ENCODE measurements at regions not wholly inside any gene's neighbourhood (a gene's known extent, or its start where the extent isn't known, plus 50 kb on each side); places are given as distances from the start of the nearest gene placed in this dataset.

DNA sequence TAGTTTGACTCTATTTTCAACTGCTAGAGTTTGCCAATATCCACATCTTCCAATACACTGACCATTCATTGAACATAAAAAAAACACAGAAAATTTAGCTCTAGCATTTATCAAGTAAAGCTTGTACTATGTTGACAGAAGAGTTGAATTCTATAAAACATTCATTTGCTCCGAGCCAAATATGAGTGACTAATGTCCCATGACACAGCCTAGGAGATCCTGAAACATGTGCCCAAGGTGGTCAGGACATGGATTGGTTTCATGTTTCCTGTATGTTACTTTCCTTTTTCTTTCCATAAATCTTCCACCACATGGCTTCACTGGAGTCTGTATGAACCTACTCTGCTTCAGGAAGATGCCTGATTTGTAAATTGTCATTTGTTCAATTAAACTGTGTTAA lies 122.4 kb upstream of the PRDM9 start:
- intact Hi-C loops (cut with DNase I): no loop called here
- DNase-seq (ENCODE audit: low spot score): no peak

GRCh38 chr5:23372177-23372576 lies 135.2 kb upstream of the PRDM9 start:
- intact Hi-C loops (cut with DNase I): no loop called here
- no peak for DNase-seq (ENCODE audit: low spot score)

DNA sequence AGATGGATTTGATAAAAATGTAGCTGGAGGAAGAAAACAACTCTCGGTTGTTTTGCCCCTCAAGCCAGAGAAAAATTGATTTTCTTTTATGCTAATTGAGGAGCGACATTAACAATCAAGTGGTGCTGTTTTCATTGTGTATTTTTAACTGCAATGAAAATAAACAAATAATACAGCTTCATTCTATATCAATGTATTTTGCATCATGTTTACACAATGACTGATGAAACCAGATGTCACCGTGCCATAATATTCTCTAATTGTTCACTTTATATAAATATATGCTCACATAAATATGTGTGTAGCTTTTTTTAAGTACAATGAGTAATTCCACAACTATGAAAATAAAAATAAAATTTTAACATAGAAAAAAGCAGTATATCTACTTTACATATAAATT lies 139.0 kb upstream of the PRDM9 start:
- no peak for DNase-seq (ENCODE audit: low spot score)
- intact Hi-C loops (cut with DNase I): no loop called here

GRCh38 chr5:23367874-23368273 lies 139.5 kb upstream of the PRDM9 start:
- intact Hi-C loops (cut with DNase I): no loop called here
- no peak for DNase-seq (ENCODE audit: low spot score)

GRCh38 chr5:23353286-23353685 lies 154.1 kb upstream of the PRDM9 start:
- intact Hi-C loops (cut with DNase I): no loop called here
- no peak for DNase-seq (ENCODE audit: low spot score)

GRCh38 chr5:23352446-23352845 lies 155.0 kb upstream of the PRDM9 start:
- DNase-seq (ENCODE audit: low spot score): no peak
- intact Hi-C loops (cut with DNase I): no loop called here

DNA sequence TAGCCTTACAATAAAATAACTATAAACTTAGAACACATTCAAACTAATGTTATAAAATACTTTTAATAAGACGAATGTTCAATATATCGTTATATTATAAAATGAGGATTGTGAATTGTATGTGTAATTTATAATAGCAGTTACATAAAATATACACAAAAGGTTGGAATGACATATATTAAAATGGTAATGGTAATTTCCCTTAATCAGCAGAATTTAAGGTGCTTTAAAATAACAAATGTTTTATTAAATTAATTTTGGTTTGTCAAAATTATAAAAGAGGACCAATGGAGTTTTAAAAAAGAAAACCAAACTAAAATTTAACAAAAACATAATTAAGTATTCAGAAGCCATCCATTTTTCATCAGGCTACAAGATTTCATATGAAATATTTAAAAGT lies 164.3 kb upstream of the PRDM9 start:
- intact Hi-C loops (cut with DNase I): no loop called here

DNA sequence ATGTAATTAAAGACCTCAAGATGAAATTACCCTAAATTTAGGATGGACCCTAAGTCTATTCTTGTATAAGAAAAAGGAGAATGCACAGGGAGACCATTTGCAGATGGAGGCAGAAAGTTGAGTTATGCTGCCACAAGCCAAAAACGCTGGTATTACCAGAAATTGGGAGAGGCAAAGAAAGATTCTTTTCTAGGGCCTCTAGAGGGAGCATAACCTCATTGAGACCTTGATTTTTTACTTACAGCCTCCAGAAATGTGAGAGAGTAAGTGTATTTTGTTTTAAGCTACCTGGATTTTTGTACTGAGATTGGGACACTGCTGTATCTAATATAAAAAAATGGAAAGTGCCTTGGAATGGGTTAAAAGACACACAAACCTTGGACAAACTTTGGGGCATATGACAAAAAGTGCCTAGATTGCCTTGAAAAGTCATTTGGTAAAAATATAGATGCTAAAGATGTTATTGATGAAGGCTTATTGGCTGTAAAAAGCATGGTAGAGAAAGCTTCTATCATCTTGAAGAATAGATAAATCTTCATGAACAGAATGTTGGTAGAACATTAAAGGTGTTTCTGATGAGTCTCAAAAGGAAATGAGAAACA lies 174.7 kb upstream of the PRDM9 start:
- intact Hi-C loops (cut with DNase I): no loop called here
- DNase-seq (ENCODE audit: low spot score): no peak

More for the DNA sequence above, 164.3 kb upstream of the PRDM9 start:
- DNase-seq (ENCODE audit: low spot score): no peak

GRCh38 chr5:23330726-23331125 lies 176.7 kb upstream of the PRDM9 start:
- intact Hi-C loops (cut with DNase I): no loop called here
- no peak for DNase-seq (ENCODE audit: low spot score)

DNA sequence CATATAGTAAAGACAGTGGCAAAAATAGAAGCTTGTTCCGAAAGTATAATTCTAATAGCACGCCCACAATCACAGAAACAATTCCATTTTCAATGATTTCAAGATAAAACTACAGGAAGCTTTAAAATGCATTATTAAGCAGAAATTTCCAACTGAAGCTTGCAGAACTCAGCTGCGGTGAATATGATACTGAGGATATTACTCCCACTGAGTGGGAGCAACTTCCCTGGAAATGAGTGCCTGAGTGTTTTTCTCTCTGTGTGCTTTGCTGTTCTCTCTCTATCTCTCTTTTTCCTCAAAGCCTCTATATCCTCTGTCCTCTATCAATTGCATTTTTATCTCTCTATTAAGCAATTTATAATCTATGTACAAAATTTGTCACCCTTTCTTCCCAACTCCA lies 187.5 kb upstream of the PRDM9 start:
- DNase-seq (ENCODE audit: low spot score): no peak
- intact Hi-C loops (cut with DNase I): no loop called here

GRCh38 chr5:23318960-23319359 lies 188.4 kb upstream of the PRDM9 start:
- no peak for DNase-seq (ENCODE audit: low spot score)
- intact Hi-C loops (cut with DNase I): no loop called here

- DNase-seq (ENCODE audit: low spot score): no peak
- intact Hi-C loops (cut with DNase I): no loop called here
These were observed 189.2 kb upstream of the PRDM9 start for GRCh38 chr5:23318166-23318565.

GRCh38 chr5:23316060-23316591 lies 191.3 kb upstream of the PRDM9 start:
- DNase-seq (ENCODE audit: low spot score): no peak
- intact Hi-C loops (cut with DNase I): no loop called here

DNA sequence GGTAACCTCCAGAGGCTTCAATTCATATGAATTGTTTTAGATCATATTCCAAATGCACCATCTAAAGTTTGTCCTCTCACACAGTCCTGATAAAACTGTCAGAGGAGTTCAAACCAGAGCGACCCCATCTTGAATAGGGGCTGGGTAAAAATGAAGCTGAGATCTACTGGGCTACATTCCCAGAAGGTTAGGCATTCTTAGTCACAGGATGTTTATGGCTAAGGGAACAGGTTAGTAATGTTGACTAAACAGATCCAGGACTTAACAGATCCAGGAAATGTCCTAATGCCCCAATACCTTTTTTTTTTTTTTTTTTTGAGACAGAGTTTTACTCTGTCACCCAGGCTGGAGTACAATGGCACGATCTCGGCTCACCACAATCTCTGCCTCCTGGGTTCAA lies 192.6 kb upstream of the PRDM9 start:
- intact Hi-C loops (cut with DNase I): no loop called here
- DNase-seq (ENCODE audit: low spot score): no peak

DNA sequence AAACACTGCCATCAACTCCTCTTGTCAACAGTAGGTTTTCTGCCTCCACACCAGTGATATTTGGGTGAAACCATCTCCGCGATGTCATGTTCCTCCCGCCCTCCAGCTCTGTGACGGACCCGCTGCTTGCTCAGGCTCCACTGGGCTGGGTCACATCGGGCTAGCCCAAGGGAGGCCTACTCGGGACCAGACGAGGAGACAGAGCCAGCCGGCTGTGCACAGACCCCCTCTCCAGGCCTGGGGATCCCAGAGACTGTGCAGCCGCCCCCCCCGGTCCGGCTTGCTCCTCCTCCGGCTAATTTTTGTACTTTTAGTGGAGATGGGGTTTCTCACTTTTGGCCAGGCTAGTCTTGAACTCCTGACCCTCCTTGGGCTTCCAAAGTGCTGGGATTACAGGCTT lies 202.4 kb upstream of the PRDM9 start:
- DNase-seq (ENCODE audit: low spot score): no peak
- intact Hi-C loops (cut with DNase I): no loop called here

- DNase-seq (ENCODE audit: low spot score): no peak
- intact Hi-C loops (cut with DNase I): no loop called here
These were observed 203.6 kb upstream of the PRDM9 start for GRCh38 chr5:23303836-23304235.

- intact Hi-C loops (cut with DNase I): no loop called here
- no peak for DNase-seq (ENCODE audit: low spot score)
These were observed 204.0 kb upstream of the PRDM9 start for GRCh38 chr5:23303435-23303834.

- no peak for DNase-seq (ENCODE audit: low spot score)
- intact Hi-C loops (cut with DNase I): no loop called here
These were observed 205.0 kb upstream of the PRDM9 start for GRCh38 chr5:23302438-23302837.

DNA sequence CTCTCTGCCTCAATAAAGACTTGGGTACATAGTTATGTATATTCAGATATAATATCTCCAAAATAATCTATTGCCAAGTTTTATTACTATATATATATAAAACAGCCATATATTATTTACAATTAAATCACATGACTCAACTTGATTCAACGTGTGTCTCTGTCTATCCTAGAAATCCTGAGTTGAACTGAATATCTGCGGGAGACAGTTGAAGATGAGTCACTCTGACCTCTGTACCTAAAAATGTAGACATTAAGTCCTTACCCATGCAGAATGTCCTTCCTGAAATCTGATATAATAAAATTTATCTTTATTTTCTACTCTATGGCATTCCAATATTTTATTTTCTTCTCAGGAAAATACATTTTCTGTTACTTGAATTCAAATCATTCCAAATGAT lies 218.2 kb upstream of the PRDM9 start:
- no peak for DNase-seq (ENCODE audit: low spot score)
- intact Hi-C loops (cut with DNase I): no loop called here

DNA sequence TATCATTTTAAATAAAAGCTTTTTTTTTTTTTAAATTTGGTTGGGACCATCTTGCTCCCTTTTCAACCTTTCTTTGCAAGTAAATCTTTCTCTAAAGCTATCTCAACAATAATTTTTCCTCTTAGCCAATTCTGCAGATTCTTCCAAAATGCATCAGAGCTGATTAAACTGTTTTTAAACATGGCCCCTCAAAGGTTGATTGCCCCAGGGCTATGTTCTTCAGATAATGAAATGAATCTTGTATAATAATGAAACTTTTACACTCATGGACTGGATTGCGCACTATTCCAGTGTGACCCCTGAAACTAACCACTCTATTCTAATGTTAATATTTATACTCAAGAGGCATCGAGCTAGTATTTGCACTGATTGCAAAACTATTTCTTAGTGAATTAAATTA lies 222.8 kb upstream of the PRDM9 start:
- intact Hi-C loops (cut with DNase I): no loop called here
- DNase-seq (ENCODE audit: low spot score): no peak

GRCh38 chr5:23274171-23274570 lies 233.2 kb upstream of the PRDM9 start:
- intact Hi-C loops (cut with DNase I): no loop called here
- no peak for DNase-seq (ENCODE audit: low spot score)

DNA sequence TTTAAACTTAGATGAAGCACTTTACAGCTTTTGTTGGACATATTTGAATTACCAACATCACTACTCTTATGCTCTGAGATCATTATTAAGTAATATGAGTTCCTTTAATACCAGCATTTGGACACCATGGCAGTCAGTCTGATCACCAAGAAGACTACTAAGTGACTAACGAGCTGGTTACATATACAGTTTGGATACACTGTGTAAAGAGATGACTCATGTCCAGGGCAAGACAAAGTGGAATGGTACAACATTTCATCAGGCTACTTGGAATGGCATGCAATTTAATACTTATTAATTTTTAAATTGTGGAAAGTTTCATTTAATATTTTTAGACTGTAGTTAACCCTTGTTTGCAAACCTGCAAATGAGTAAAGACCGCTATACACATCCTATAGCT lies 237.4 kb upstream of the PRDM9 start:
- intact Hi-C loops (cut with DNase I): no loop called here
- DNase-seq (ENCODE audit: low spot score): no peak

Data from cardiac septum (tissue), 1 donor.